ENCODE measurements at regions not wholly inside any gene's neighbourhood (a gene's known extent, or its start where the extent isn't known, plus 50 kb on each side); places are given as distances from the start of the nearest gene placed in this dataset.

DNA sequence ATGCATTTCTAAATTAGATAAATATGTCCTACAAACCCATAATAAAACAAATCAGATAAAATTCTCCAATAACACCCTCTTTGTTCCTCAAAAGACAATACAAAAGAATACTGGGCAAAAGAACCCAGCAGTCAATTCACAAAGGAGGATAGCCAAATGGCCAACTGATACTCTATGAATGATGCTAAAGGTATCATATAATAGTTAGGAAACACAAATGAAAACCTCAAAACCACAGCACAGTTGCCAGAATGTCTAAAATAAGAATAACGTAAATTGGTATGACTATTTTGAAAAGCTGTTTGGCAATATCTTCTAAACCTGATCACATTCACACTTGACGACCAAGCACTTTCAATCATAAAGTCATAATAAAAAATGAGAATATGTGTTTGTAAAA is 315.4 kb downstream of the CDH7 start:
- intact Hi-C loops (cut with DNase I) = no loop called here
- DNase-seq = no peak
- H3K4me1 ChIP-seq = no peaks in the 10 kb centered on the region
- 62% methylated on average over 2 of the region's 2 CpGs for WGBS (ENCODE audit: insufficient coverage, low coverage, low lambda C conversion rate, missing lambda C conversion rate)
- H3K27ac ChIP-seq = no peak overlapping the region
- no peaks in the 10 kb centered on the region for H3K36me3 ChIP-seq
- H3K4me3 ChIP-seq = no peak overlapping the region
- TF ChIP-seq POLR2A (IDR thresholded peaks at IDR 0.05) = no peak
- TF ChIP-seq CTCF (IDR thresholded peaks at IDR 0.05) = no peak
- no peaks in the 10 kb centered on the region for H3K9me3 ChIP-seq
- ATAC-seq = no peak
- no peaks in the 10 kb centered on the region for H3K27me3 ChIP-seq

- no peak for DNase-seq
- H3K27ac ChIP-seq = no peak overlapping the region
- ATAC-seq = no peak
- intact Hi-C loops (cut with DNase I) = no loop called here
- 71% methylated on average over 1 of the region's 1 CpG for WGBS (ENCODE audit: insufficient coverage, low coverage, low lambda C conversion rate, missing lambda C conversion rate)
- H3K27me3 ChIP-seq = no peaks in the 10 kb centered on the region
- H3K4me1 ChIP-seq = no peaks in the 10 kb centered on the region
- H3K9me3 ChIP-seq = no peaks in the 10 kb centered on the region
- H3K4me3 ChIP-seq = no peak overlapping the region
- no peaks in the 10 kb centered on the region for H3K36me3 ChIP-seq
- TF ChIP-seq POLR2A (IDR thresholded peaks at IDR 0.05) = no peak
- no peak for TF ChIP-seq CTCF (IDR thresholded peaks at IDR 0.05)
Observed at GRCh38 chr18:66048406-66048805, 297.6 kb downstream of the CDH7 start.

GRCh38 chr18:66046032-66046602 is 295.3 kb downstream of the CDH7 start:
- H3K4me1 ChIP-seq = no peaks in the 10 kb centered on the region
- H3K27me3 ChIP-seq = no peaks in the 10 kb centered on the region
- whole genome bisulfite sequencing (ENCODE audit: insufficient coverage, low coverage, low lambda C conversion rate, missing lambda C conversion rate) = 15% methylated on average over 2 of the region's 2 CpGs
- intact Hi-C loops (cut with DNase I) = no loop called here
- H3K27ac ChIP-seq = no peak overlapping the region
- no peak for TF ChIP-seq POLR2A (IDR thresholded peaks at IDR 0.05)
- TF ChIP-seq CTCF (IDR thresholded peaks at IDR 0.05) = peak in 1 of 4 donors; percentile 35
- H3K36me3 ChIP-seq = no peaks in the 10 kb centered on the region
- DNase-seq (no peak), ATAC-seq (peak in 2 of 4 donors; percentile 71 to 82)
- no peaks in the 10 kb centered on the region for H3K9me3 ChIP-seq
- H3K4me3 ChIP-seq = no peak overlapping the region

DNA sequence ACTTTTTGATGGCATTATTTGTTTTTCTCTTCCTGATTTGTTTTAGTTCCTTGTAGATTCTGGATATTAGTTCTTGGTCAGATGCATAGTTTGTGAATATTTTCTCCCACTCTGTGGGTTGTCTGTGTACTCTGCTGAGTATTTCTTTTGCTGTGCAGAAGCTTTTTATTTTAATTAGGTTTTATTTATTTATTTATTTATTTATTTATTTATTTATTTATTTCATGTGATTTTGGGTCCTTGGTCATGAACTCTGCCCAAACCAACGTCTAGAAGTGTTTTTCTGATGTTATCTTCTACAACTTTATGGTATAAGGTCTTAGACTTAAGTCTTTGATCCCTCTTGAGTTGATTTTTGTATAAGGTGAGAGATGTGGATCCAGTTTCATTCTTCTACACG is 292.2 kb downstream of the CDH7 start:
- no peaks in the 10 kb centered on the region for H3K27me3 ChIP-seq
- WGBS (ENCODE audit: insufficient coverage, low coverage, low lambda C conversion rate, missing lambda C conversion rate) = 10% methylated on average over 2 of the region's 2 CpGs
- intact Hi-C loops (cut with DNase I) = no loop called here

More for the DNA sequence above, 292.2 kb downstream of the CDH7 start:
- DNase-seq = no peak
- Histone ChIP-seq H3K9me3 (no peaks in the 10 kb centered on the region), H3K27ac (no peak overlapping the region), H3K4me1 (no peaks in the 10 kb centered on the region), H3K4me3 (no peak overlapping the region), H3K36me3 (no peaks in the 10 kb centered on the region)
- TF ChIP-seq CTCF (IDR thresholded peaks at IDR 0.05) (no peak), POLR2A (IDR thresholded peaks at IDR 0.05) (no peak)
- no peak for ATAC-seq
